Osteoblast (primary cell): ENCODE measurements at regions not wholly inside any gene's neighbourhood (a gene's known extent, or its start where the extent isn't known, plus 50 kb on each side); places are given as distances from the start of the nearest gene placed in this dataset.

Experiments used
- DNase-seq: peaks from one replicate; pipeline ENCODE4 v3.0.0; 2011; ENCODE audit warnings: low spot score, mixed read lengths; ENCODE audit not compliant: insufficient read length; ENCODE audit errors: missing footprints
- H2AFZ ChIP-seq: 2 replicates; pipeline ENCODE4 v1.6.0; 2011; ENCODE audit warnings: mild to moderate bottlenecking, low read length
- H3K27ac ChIP-seq: 2 replicates; pipeline ENCODE4 v1.5.1; 2011; ENCODE audit warnings: mild to moderate bottlenecking, low read depth, low read length, moderate library complexity
- H3K27me3 ChIP-seq: 2 replicates; pipeline ENCODE4 v1.6.0; 2012; ENCODE audit warnings: mild to moderate bottlenecking, control low read depth, inconsistent platforms, low read length, moderate library complexity; ENCODE audit not compliant: insufficient read depth
- H3K36me3 ChIP-seq: 2 replicates; pipeline ENCODE4 v1.5.1; 2011; ENCODE audit warnings: mild to moderate bottlenecking, low read length, control low read depth, moderate library complexity; ENCODE audit not compliant: insufficient read depth
- H3K4me1 ChIP-seq: 2 replicates; pipeline ENCODE4 v1.5.1; 2011; ENCODE audit warnings: mild to moderate bottlenecking, low read length, control low read depth, moderate library complexity; ENCODE audit not compliant: insufficient read depth
- H3K4me2 ChIP-seq: 2 replicates; pipeline ENCODE4 v1.6.0; 2011; ENCODE audit warnings: mild to moderate bottlenecking, low read length; ENCODE audit not compliant: insufficient read depth
- H3K4me3 ChIP-seq: fragments of 200-600 bp; sonication (generic); 3 replicates; pipeline ENCODE4 v1.5.1; 2012; ENCODE audit warnings: mild to moderate bottlenecking, low read length, inconsistent platforms; ENCODE audit not compliant: insufficient read depth
- H3K79me2 ChIP-seq: 2 replicates; pipeline ENCODE4 v1.6.0; 2012; ENCODE audit warnings: mild to moderate bottlenecking, low read length, control low read depth, inconsistent platforms; ENCODE audit not compliant: insufficient read depth
- H3K9me3 ChIP-seq: 2 replicates; pipeline ENCODE4 v1.5.1; 2011; ENCODE audit warnings: low read depth, low read length, control low read depth
- H4K20me1 ChIP-seq: 2 replicates; pipeline ENCODE4 v1.6.0; 2012; ENCODE audit warnings: mild to moderate bottlenecking, low read length, control low read depth; ENCODE audit not compliant: insufficient read depth
- CTCF ChIP-seq: IDR thresholded peaks from 2 replicates; pipeline ENCODE4 v1.5.1; 2011; ENCODE audit warnings: mild to moderate bottlenecking, low read depth, low read length, moderate library complexity; ENCODE audit errors: extremely low read depth

GRCh38 chr2:238571661-238572372 is 145.1 kb downstream of the ASB1 start:
- no peak overlapping the region for H3K4me2 ChIP-seq
- no peaks in the 10 kb centered on the region for H3K79me2 ChIP-seq
- H3K9me3 ChIP-seq, result no peaks in the 10 kb centered on the region
- DNase-seq, result no peak
- H3K27me3 ChIP-seq, result peaks cover 34% of the 10 kb centered on the region
- TF ChIP-seq CTCF, result no peak
- H3K4me3 ChIP-seq, result no peak overlapping the region
- no peak overlapping the region for H2AFZ ChIP-seq
- H4K20me1 ChIP-seq, result no peaks in the 10 kb centered on the region
- no peak overlapping the region for H3K27ac ChIP-seq
- no peaks in the 10 kb centered on the region for H3K4me1 ChIP-seq
- H3K36me3 ChIP-seq, result no peaks in the 10 kb centered on the region

- peak; percentile 40 for TF ChIP-seq CTCF
- Histone ChIP-seq H3K79me2 (no peaks in the 10 kb centered on the region), H4K20me1 (no peaks in the 10 kb centered on the region), H3K36me3 (no peaks in the 10 kb centered on the region), H3K4me3 (no peak overlapping the region), H3K9me3 (no peaks in the 10 kb centered on the region), H3K27me3 (peaks cover 35% of the 10 kb centered on the region), H3K27ac (no peak overlapping the region), H3K4me2 (no peak overlapping the region), H2AFZ (no peak overlapping the region), H3K4me1 (no peaks in the 10 kb centered on the region)
- DNase-seq, result no peak
Measured at GRCh38 chr2:238573065-238573778, 146.5 kb downstream of the ASB1 start.

- Histone ChIP-seq H3K9me3 (no peaks in the 10 kb centered on the region), H2AFZ (no peak overlapping the region), H3K4me1 (no peaks in the 10 kb centered on the region), H4K20me1 (no peaks in the 10 kb centered on the region), H3K27me3 (peaks cover 30% of the 10 kb centered on the region), H3K36me3 (no peaks in the 10 kb centered on the region), H3K4me3 (no peak overlapping the region), H3K79me2 (no peaks in the 10 kb centered on the region), H3K4me2 (no peak overlapping the region), H3K27ac (no peak overlapping the region)
- no peak for DNase-seq
- no peak for TF ChIP-seq CTCF
Measured at GRCh38 chr2:238573916-238574315, 147.2 kb downstream of the ASB1 start.

- Histone ChIP-seq H3K9me3 (no peaks in the 10 kb centered on the region), H3K27ac (no peak overlapping the region), H3K4me2 (no peak overlapping the region), H2AFZ (no peak overlapping the region), H3K36me3 (no peaks in the 10 kb centered on the region), H3K79me2 (no peaks in the 10 kb centered on the region), H4K20me1 (no peaks in the 10 kb centered on the region), H3K4me1 (no peaks in the 10 kb centered on the region), H3K4me3 (no peak overlapping the region), H3K27me3 (peaks cover 25% of the 10 kb centered on the region)
- DNase-seq, result no peak
- no peak for TF ChIP-seq CTCF
Measured at GRCh38 chr2:238574490-238575271, 148.0 kb downstream of the ASB1 start.
